Activated CD4-positive, CD25-positive, alpha-beta regulatory T cell treated with anti-CD3 and anti-CD28 coated beads, Interleukin-2, amount 50 U/mL, for 72 hours (primary cell): ENCODE measurements at regions not wholly inside any gene's neighbourhood (a gene's known extent, or its start where the extent isn't known, plus 50 kb on each side); places are given as distances from the start of the nearest gene placed in this dataset.
"Not testable (repeated sequence)": the region's sequence is repeated elsewhere in the genome, so short reads cannot be mapped to it uniquely, and the experiment has no call there.

ENCODE experiments used
- DNase-seq: peaks from one replicate; pipeline ENCODE4 v3.0.0; 2021

DNA sequence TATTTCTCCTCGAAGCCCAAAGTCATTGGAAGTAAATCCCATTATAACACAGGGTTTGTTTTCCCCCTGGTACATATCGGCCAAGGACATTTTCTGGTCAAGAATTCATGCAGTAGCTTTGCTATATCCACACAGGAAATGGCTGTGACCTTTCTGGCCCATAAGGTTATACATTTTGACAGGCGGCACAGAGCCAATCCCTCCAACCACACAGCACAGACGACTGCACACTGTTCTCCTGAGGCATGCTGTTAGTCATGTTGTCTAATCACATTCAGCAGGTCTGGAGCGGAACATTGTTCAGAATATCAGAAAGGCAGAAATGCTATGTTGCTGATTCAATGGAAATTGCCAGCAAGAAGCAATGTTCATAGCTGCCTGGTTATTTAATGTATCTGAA is 742.3 kb upstream of the SLC8A1 start:
- DNase-seq = no peak

DNA sequence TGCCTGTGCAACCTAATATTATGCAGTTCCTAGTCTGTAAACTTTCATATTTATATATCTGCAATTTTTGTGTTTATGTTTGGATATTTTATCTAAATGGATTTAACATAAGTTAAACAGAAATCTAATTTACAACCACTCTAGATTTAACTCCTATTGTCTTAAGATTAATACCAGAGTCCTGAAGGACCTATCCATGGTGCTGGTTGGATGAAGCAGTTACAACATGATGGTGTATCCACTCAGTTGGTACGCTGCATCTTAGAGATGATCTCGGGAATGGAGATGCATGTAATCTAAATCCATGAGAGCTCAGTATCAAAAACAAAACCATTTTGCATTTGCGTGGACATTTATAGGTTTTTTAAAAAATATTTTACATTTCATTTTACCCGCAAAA is 745.9 kb upstream of the SLC8A1 start:
- DNase-seq = no peak

- no peak for DNase-seq
These were observed 747.4 kb upstream of the SLC8A1 start for GRCh38 chr2:41199334-41199733.

DNA sequence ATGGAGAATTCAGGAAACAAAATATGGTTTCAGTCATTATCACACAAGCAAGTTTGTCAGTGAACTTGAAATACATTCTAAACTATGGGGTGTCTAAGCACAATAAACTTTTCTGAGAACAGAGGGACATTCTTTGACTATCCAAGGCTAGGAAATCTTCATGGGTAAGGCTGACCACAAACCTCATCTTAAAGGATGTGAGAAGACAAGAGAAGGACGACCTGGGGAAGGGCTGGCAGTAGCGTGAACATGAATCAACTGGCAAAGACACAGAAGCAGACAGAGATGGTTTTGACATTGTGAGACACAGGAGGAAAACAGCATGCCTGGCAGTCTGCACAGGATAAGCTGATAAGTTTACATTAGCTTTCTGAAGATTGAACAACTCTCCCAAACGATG is 752.4 kb upstream of the SLC8A1 start:
- no peak for DNase-seq

- no peak for DNase-seq
These were observed 754.1 kb upstream of the SLC8A1 start for GRCh38 chr2:41206004-41206403.

- no peak for DNase-seq
These were observed 755.7 kb upstream of the SLC8A1 start for GRCh38 chr2:41207578-41207977.

- not testable (repeated sequence) for DNase-seq
These were observed 758.1 kb upstream of the SLC8A1 start for GRCh38 chr2:41210030-41210429.

DNA sequence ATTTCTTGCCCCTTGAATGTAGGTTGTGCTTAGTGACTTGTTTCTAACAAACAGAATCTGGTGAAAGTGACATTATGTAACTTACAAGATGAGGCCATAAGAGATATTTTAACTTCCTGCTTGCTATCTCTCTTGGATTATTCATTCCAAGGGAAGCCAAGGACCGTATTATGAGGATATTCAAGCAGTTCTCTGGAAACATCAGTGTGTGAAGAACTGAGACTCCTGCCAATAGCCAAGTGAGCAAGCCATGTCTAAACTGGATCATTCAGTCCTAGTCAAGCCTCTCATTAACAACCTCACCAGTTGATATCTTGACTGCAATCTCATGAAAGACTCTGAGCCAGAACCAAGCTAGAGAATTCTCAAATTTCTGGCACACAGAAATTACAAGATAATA is 765.1 kb upstream of the SLC8A1 start:
- DNase-seq = no peak

DNA sequence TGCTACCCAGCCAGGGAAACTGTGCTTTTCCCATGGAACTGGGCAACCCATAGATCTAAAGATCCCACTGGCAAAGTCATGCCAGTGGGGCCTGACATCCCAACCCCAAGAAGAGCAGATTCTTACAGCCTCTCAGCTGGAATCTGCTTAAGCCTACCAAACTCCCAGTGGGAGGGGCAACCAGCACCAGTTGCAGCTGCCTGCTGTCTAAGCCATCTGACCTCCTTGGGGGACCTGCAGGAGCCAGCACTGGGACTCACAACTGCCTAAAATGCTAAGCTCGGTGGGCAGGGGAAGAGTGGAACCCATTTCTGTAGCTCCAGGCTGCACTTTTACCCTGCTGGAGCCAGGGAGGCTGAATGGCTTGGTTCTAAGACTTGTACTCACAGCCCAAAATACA is 770.7 kb upstream of the SLC8A1 start:
- DNase-seq = no peak

DNA sequence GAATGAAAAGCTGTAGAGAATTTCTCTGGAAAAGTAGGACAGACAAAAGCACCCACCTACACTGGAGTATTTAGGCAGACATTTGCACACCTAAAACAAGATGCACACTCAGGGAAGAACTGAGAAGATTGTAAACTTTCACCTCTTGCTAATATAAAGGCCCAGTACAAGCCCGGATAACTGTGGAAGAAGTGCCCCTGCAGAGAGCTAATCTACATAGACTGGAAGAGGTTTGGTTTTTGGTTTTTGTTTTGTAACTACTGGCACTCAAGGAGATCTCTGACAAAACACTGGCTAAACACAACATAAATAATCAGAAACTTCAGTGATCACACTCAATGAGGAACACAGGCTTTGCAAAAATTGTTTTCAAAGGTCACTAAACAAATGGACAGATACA is 782.2 kb upstream of the SLC8A1 start:
- no peak for DNase-seq

GRCh38 chr2:41241325-41242000 is 789.6 kb upstream of the SLC8A1 start:
- DNase-seq = no peak

DNA sequence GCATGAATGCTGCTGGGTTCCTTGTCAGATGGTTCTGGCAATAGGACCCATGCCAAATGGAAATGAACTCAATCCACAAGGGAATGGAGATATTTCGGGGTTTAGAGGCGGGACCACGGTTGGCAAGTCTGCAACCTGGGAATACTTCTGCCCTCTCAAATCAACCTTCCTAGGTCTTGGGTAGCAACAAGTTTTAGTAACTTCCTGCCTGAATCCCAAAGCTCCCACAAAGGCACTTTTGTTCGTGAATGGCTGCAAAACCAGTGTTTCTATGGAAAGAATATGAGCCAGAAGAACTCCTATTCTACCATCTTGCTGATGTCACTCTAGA is 790.1 kb upstream of the SLC8A1 start:
- DNase-seq = no peak

- no peak for DNase-seq
These were observed 779.7 kb upstream of the PKDCC start for GRCh38 chr2:41267929-41268659.

- no peak for DNase-seq
These were observed 764.6 kb upstream of the PKDCC start for GRCh38 chr2:41283079-41283775.

- DNase-seq = no peak
These were observed 754.3 kb upstream of the PKDCC start for GRCh38 chr2:41293491-41293890.

DNA sequence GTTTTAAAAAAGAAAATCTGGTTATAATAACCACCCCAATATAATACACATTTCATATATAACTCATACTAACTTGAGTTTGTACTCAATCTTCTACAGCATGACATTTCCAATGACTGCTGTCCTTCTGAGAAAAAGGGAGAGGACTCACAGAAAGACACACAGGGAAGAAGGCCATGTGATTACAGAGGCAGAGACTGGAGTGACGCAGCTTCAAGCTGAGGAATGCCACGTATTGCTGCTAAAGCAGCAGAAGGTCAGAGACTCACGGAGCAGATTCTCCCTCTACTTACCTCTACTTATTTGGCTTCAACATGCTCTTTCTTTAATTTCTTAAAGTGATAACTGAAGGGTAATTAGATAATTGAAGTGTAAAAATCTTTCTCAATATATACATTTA is 753.5 kb upstream of the PKDCC start:
- DNase-seq = no peak

GRCh38 chr2:41313082-41313481 is 734.7 kb upstream of the PKDCC start:
- no peak for DNase-seq

DNA sequence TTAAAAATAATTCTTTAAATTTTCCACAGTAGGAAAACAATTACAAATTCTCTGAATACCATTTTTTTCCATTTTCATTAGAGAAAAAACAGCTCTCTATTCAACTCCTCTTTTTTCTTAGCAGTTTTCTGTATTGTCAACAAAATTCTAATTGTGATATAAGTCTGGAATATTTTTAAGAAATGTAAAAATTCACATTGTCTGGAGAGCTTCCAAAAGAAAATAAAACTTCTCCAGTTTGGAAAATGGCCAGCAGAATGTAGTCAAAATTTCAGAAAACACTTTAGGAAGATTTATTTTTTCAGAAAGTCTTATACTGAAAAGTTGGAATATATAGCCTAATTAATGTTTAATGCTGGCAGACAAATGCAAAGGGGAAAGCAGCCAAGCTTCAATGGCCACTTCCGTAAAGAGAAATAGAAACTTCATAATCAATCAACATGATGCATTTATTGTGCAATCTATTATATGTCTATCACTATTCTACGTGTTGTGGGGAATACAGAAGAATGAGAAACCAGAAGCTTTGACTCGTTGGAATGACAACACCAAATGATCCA is 733.2 kb upstream of the PKDCC start:
- no peak for DNase-seq

DNA sequence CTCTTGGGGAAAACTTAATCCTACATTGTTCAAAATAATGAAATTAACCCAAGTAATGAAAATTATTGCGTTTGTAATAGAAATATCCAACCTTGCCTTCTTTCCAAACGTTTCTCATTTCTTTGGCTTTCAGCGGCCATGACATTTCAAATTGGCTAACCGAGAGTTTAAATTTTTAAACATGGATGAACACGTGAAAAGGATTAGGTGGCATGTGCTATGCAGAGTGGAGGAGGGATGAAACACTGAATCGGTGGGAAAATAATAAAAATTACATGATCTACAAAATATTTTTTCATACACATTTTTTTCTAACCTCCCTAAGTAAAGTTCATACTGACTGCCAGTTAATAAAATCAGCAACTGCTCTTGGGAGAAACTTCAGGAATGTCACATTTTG is 728.4 kb upstream of the PKDCC start:
- DNase-seq = no peak

GRCh38 chr2:41320491-41320890 is 727.3 kb upstream of the PKDCC start:
- no peak for DNase-seq

DNA sequence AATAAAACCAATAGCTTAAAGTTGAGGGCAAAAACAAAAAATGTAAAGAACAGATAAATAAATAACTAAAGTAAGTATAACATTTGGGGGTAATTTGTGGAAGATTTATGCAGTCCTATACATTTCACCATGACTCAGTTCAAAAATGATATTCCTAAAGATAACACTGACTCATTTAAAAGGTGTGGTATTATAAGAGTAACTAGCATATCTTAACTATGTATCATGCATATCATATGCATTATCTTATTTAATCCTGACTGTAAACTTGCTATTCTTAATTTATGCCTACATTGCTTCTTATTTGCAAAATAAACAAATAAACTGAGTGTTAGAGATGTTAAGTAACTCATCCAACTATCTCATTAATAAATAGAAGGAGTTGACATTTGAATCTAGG is 726.5 kb upstream of the PKDCC start:
- no peak for DNase-seq

GRCh38 chr2:41326851-41327250 is 721.0 kb upstream of the PKDCC start:
- no peak for DNase-seq

DNA sequence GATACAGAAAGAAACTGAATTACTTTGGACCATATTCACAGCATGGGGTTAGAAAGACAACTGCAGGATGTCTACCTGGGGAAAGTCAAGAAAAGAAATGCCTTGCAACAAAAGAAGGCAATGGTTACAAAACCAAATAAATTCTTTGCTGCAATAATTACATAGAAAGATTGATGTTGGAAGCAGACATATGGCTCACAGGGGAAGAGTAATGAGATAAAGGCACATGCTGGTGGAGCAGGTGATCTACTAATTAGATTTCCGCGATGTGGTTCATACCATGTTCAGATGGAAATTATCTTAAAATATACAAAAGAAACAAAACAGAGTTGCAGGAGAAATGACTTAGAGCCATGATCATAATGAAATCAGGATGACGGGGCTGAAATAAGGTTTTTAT is 718.8 kb upstream of the PKDCC start:
- DNase-seq = no peak

- DNase-seq = no peak
These were observed 713.7 kb upstream of the PKDCC start for GRCh38 chr2:41334159-41334558.
